SK-N-SH (cell line): ENCODE measurements at regions not wholly inside any gene's neighbourhood (a gene's known extent, or its start where the extent isn't known, plus 50 kb on each side); places are given as distances from the start of the nearest gene placed in this dataset.

ENCODE experiments used
- CTCF ChIA-PET: fragments of 300-600, 350-600 bp; formaldehyde crosslinking; extraction: SDS; loops from one replicate; lab custom pipeline; 2021; lab: Yijun Ruan, JAX
- POLR2A ChIA-PET: fragments of 350-600 bp; sonication (Branson Sonifier 250); formaldehyde crosslinking; extraction: SDS; loops from one replicate; lab custom pipeline; 2020; ENCODE audit warnings: antibody characterized with exemption, inconsistent platforms; lab: Yijun Ruan, JAX
- DNase-seq: peaks from one replicate; pipeline ENCODE4 v3.0.0; 2012
- H2AFZ ChIP-seq: fragments of 200-600 bp; sonication (generic); 2 replicates; pipeline ENCODE4 v1.8.1; 2016; ENCODE audit warnings: antibody characterized with exemption, mild to moderate bottlenecking, low read depth
- H3F3A ChIP-seq: fragments of 200-600 bp; sonication (generic); replicated peaks from 2 replicates; pipeline ENCODE3; 2016; ENCODE audit warnings: antibody characterized with exemption, mild to moderate bottlenecking; ENCODE audit not compliant: insufficient read depth
- H3K27ac ChIP-seq, 2 experiments: fragments of 200-500 bp in 1 of 2; fragments of 200-600 bp in 1 of 2; sonication (Bioruptor generic) in 1 of 2; sonication (generic), shearing (Covaris generic) in 1 of 2; 2 replicates each; pipeline versions ENCODE4 v1.5.1 to v1.6.1; 2014 to 2016; ENCODE audit warnings: low read depth in 2 of 2, inconsistent platforms in 1 of 2, low read length in 1 of 2, mild to moderate bottlenecking in 1 of 2, mixed read lengths in 1 of 2
- H3K27me3 ChIP-seq: fragments of 200-600 bp; sonication (generic), shearing (Covaris generic); 2 replicates; pipeline ENCODE4 v1.6.1; 2016; ENCODE audit warnings: mixed run types; ENCODE audit not compliant: insufficient read depth
- H3K36me3 ChIP-seq, 2 experiments: fragments of 200-500 bp in 1 of 2; fragments of 200-600 bp in 1 of 2; sonication (Bioruptor generic) in 1 of 2; sonication (generic) in 1 of 2; replicated peaks in 1 of 2; 2 replicates each; pipeline versions ENCODE3 to v1.5.1; 2014 to 2016; ENCODE audit warnings: low read length in 1 of 2, mild to moderate bottlenecking in 1 of 2; ENCODE audit not compliant: insufficient read depth in 2 of 2, control insufficient read depth in 1 of 2
- H3K4me1 ChIP-seq, 2 experiments: fragments of 200-500 bp in 1 of 2; fragments of 200-600 bp in 1 of 2; sonication (Bioruptor generic) in 1 of 2; sonication (generic), shearing (Covaris generic) in 1 of 2; 2 replicates each; pipeline versions ENCODE4 v1.5.1 to v1.6.1; 2014 to 2016; ENCODE audit warnings: low read depth in 1 of 2, low read length in 1 of 2, mixed run types in 1 of 2; ENCODE audit not compliant: insufficient read depth in 2 of 2, control insufficient read depth in 1 of 2
- H3K4me2 ChIP-seq: fragments of 200-600 bp; sonication (generic), shearing (Covaris generic); 2 replicates; pipeline ENCODE4 v1.6.1; 2017; ENCODE audit warnings: mixed run types
- H3K4me3 ChIP-seq, 2 experiments: fragments of 200-500 bp in 1 of 2; fragments of 200-600 bp in 1 of 2; sonication (Bioruptor generic) in 1 of 2; sonication (generic), shearing (Covaris generic) in 1 of 2; 2 replicates each; pipeline versions ENCODE4 v1.5.1 to v1.8.1; 2014 to 2016; ENCODE audit warnings: low read depth in 2 of 2, inconsistent platforms in 1 of 2, low read length in 1 of 2, mild to moderate bottlenecking in 1 of 2, mixed read lengths in 1 of 2, moderate library complexity in 1 of 2
- H3K79me2 ChIP-seq: fragments of 200-600 bp; sonication (generic); 2 replicates; pipeline ENCODE4 v1.8.1; 2017; ENCODE audit warnings: mild to moderate bottlenecking; ENCODE audit not compliant: insufficient read depth
- H3K9ac ChIP-seq: fragments of 200-600 bp; sonication (generic); 2 replicates; pipeline ENCODE4 v1.6.1; 2017; ENCODE audit warnings: mixed run types
- H3K9me2 ChIP-seq: fragments of 200-600 bp; sonication (generic); 2 replicates; pipeline ENCODE4 v1.6.1; 2017; ENCODE audit warnings: mixed run types
- H3K9me3 ChIP-seq: fragments of 200-600 bp; sonication (generic); 2 replicates; pipeline ENCODE4 v1.6.1; 2017; ENCODE audit warnings: mixed run types, mild to moderate bottlenecking, moderate library complexity
- H4K20me1 ChIP-seq: fragments of 200-600 bp; sonication (generic); 2 replicates; pipeline ENCODE4 v1.6.1; 2017; ENCODE audit warnings: mild to moderate bottlenecking, mixed run types; ENCODE audit not compliant: insufficient read depth
- CTCF ChIP-seq: fragments of 200-600 bp; sonication (generic); IDR thresholded peaks from 2 replicates; pipeline ENCODE4 v1.6.1; 2017; ENCODE audit warnings: antibody characterized with exemption, mild to moderate bottlenecking, moderate library complexity
- ELF1 ChIP-seq: IDR thresholded peaks from 2 replicates; pipeline ENCODE4 v1.4.0; 2012
- EP300 ChIP-seq, 2 experiments: IDR thresholded peaks; 2 replicates each; pipeline versions ENCODE4 v1.4.0 to v1.6.1; 2012; ENCODE audit warnings: borderline replicate concordance in 1 of 2, low read depth in 1 of 2, low read length in 1 of 2
- EZH2phosphoT487 ChIP-seq: fragments of 200-600 bp; sonication (generic); IDR thresholded peaks from 2 replicates; pipeline ENCODE4 v1.6.1; 2017; ENCODE audit warnings: low read depth, mixed run types, mild to moderate bottlenecking, antibody characterized with exemption, moderate library complexity, borderline replicate concordance
- FOXJ3 ChIP-seq: sonication (generic); formaldehyde crosslinking; IDR thresholded peaks from 2 replicates; pipeline ENCODE4 v1.5.1; 2020; ENCODE audit warnings: mild to moderate bottlenecking, missing genetic modification reagents
- FOXM1 ChIP-seq: IDR thresholded peaks from 2 replicates; pipeline ENCODE4 v1.4.0; 2012; ENCODE audit warnings: low read depth, mild to moderate bottlenecking
- IRF3 ChIP-seq: fragments of 150-350 bp; IDR thresholded peaks from 2 replicates; pipeline ENCODE4 v1.6.1; 2016; ENCODE audit warnings: mild to moderate bottlenecking, low read depth, low read length
- JUND ChIP-seq: IDR thresholded peaks from 2 replicates; pipeline ENCODE4 v1.4.0; 2012
- MEF2A ChIP-seq: IDR thresholded peaks from 2 replicates; pipeline ENCODE4 v1.4.0; 2012; ENCODE audit warnings: low read depth, borderline replicate concordance
- PBX3 ChIP-seq: IDR thresholded peaks from 2 replicates; pipeline ENCODE4; 2012
- RAD21 ChIP-seq: IDR thresholded peaks from 2 replicates; pipeline ENCODE4 v1.6.1; 2012; ENCODE audit warnings: mild to moderate bottlenecking, low read length
- RCOR1 ChIP-seq: fragments of 150-350 bp; IDR thresholded peaks from 2 replicates; pipeline ENCODE4 v1.6.1; 2017; ENCODE audit warnings: antibody characterized with exemption, low read length
- REST ChIP-seq: IDR thresholded peaks from 2 replicates; pipeline ENCODE4 v1.6.1; 2012; ENCODE audit warnings: mild to moderate bottlenecking, low read depth, low read length, moderate library complexity
- RFX5 ChIP-seq: IDR thresholded peaks from 2 replicates; pipeline ENCODE4 v1.6.1; 2012; ENCODE audit warnings: mild to moderate bottlenecking, improper control_type of control experiment, low read length
- SIN3A ChIP-seq: IDR thresholded peaks from 2 replicates; pipeline ENCODE4 v1.6.1; 2012; ENCODE audit warnings: low read depth, mild to moderate bottlenecking, low read length, moderate library complexity, borderline replicate concordance
- SMC3 ChIP-seq: IDR thresholded peaks from 2 replicates; pipeline ENCODE4 v1.6.1; 2012; ENCODE audit warnings: low read depth, low read length, improper control_type of control experiment
- TCF12 ChIP-seq: IDR thresholded peaks from 2 replicates; pipeline ENCODE4 v1.4.0; 2012
- TEAD4 ChIP-seq: IDR thresholded peaks from 2 replicates; pipeline ENCODE4 v1.4.0; 2012; ENCODE audit warnings: mild to moderate bottlenecking, borderline replicate concordance; ENCODE audit not compliant: insufficient read depth
- USF2 ChIP-seq: fragments of 150-350 bp; IDR thresholded peaks from 2 replicates; pipeline ENCODE4 v1.6.1; 2017; ENCODE audit warnings: antibody characterized with exemption, low read length, low read depth, borderline replicate concordance
- WGBS: methylation state at CpG from one replicate; pipeline ENCODE4 v1.1.6; 2017; ENCODE audit warnings: low lambda C conversion rate; 5-methylcytosine and 5-hydroxymethylcytosine counted together

- no peak overlapping the region for H3K4me2 ChIP-seq
- ChIA-PET CTCF (no interaction called here), POLR2A (no interaction called here)
- H3K9me2 ChIP-seq = no peaks in the 10 kb centered on the region
- no peak overlapping the region for H3K4me3 ChIP-seq
- no peak overlapping the region for H3K9ac ChIP-seq
- no peaks in the 10 kb centered on the region for H3K27me3 ChIP-seq
- H3K4me1 ChIP-seq = no peaks in the 10 kb centered on the region
- no peak overlapping the region for H3K27ac ChIP-seq
- no peak for DNase-seq
- H3K9me3 ChIP-seq = no peaks in the 10 kb centered on the region
- no peak overlapping the region for H2AFZ ChIP-seq
- H3K36me3 ChIP-seq = no peaks in the 10 kb centered on the region
- TF ChIP-seq ELF1 = no peak
- no peak for TF ChIP-seq RCOR1
- TF ChIP-seq REST = no peak
- no peak for TF ChIP-seq RFX5
- no peak for TF ChIP-seq IRF3
- TF ChIP-seq MEF2A = no peak
- TF ChIP-seq SMC3 = no peak
- TF ChIP-seq EZH2phosphoT487 = no peak
- TF ChIP-seq FOXM1 = no peak
- no peak for TF ChIP-seq PBX3
- no peak for TF ChIP-seq RAD21
- no peak for TF ChIP-seq JUND
- no peak for TF ChIP-seq CTCF
- no peak for TF ChIP-seq TEAD4
- TF ChIP-seq USF2 = no peak
- no peak for TF ChIP-seq FOXJ3 (CRISPR knock-in tag)
- TF ChIP-seq EP300 (IDR thresholded peaks at IDR 0.05; ENCODE audit: borderline replicate concordance in 1 of 2, low read depth in 1 of 2, low read length in 1 of 2) = no peak
- no peak for TF ChIP-seq SIN3A
- TF ChIP-seq TCF12 = no peak
- no peaks in the 10 kb centered on the region for H4K20me1 ChIP-seq
- WGBS = 15% methylated on average over 3 of the region's 3 CpGs
- H3F3A ChIP-seq = no peaks in the 10 kb centered on the region
- H3K79me2 ChIP-seq = no peaks in the 10 kb centered on the region
Observed at GRCh38 chr6:71730284-71730683, 156.1 kb upstream of the RIMS1 start.
